RWPE2 (cell line): ENCODE measurements at regions not wholly inside any gene's neighbourhood (a gene's known extent, or its start where the extent isn't known, plus 50 kb on each side); places are given as distances from the start of the nearest gene placed in this dataset.

Source experiments
- ATAC-seq: fragments of 200-7000 bp; cut with Tn5 transposase; 3 replicates; pipeline ENCODE4 v1.9.1; 2021; ENCODE audit warnings: low read depth
- DNase-seq: peaks from one replicate; pipeline ENCODE4 v3.0.0-alpha.2; 2020; ENCODE audit warnings: low spot score
- H3K27ac ChIP-seq: fragments of 450-650 bp; 2 replicates; pipeline ENCODE4 v1.5.1; 2017; ENCODE audit warnings: mild to moderate bottlenecking; ENCODE audit not compliant: poor library complexity, severe bottlenecking
- H3K27me3 ChIP-seq: fragments of 250-450 bp; sonication (Bioruptor Pico); 2 replicates; pipeline ENCODE4 v1.5.1; 2021; ENCODE audit warnings: mild to moderate bottlenecking, moderate library complexity; ENCODE audit not compliant: insufficient read depth, poor library complexity, severe bottlenecking
- H3K36me3 ChIP-seq: fragments of 250-450 bp; sonication (Bioruptor Pico); 2 replicates; pipeline ENCODE4 v1.5.1; 2020; ENCODE audit warnings: low read depth, mild to moderate bottlenecking, moderate library complexity
- H3K4me1 ChIP-seq: fragments of 250-450 bp; sonication (Bioruptor Pico); 2 replicates; pipeline ENCODE4 v1.5.1; 2021; ENCODE audit warnings: mild to moderate bottlenecking, moderate library complexity; ENCODE audit not compliant: insufficient read depth, poor library complexity, severe bottlenecking
- H3K4me3 ChIP-seq: fragments of 250-450 bp; sonication (Bioruptor Pico); 2 replicates; pipeline ENCODE4 v1.5.1; 2021; ENCODE audit warnings: mild to moderate bottlenecking, moderate library complexity; ENCODE audit not compliant: severe bottlenecking
- H3K9me3 ChIP-seq: fragments of 250-450 bp; sonication (Bioruptor Pico); 2 replicates; pipeline ENCODE4 v1.5.1; 2021; ENCODE audit warnings: mild to moderate bottlenecking, moderate library complexity; ENCODE audit not compliant: severe bottlenecking
- TF ChIP-seq, protein P1 (sequence below): fragments of 450-650 bp; IDR thresholded peaks from one replicate; pipeline ENCODE4 v1.5.1; 2017; ENCODE audit warnings: mild to moderate bottlenecking, moderate library complexity; ENCODE audit not compliant: poor library complexity, severe bottlenecking

DNA sequence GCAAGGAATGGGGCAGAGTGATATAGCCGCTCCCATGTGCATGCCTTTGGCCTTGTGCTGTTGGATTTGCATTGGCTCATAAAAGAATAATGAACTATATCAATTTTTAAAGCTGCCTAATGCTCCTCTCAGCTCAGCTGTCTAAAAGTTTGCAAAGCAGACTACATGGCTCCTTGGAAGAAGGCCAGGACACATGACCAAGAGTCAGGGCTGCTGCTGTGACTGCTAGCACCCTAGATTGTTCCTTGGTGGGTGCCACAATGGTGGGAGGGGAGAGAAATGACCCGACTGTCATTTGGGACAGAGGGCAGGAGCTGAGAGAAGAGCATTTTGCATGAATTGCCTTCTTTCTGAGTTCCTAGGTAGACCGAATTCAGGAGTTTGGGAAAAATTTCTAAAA, 307.9 kb downstream of the PDCD6IP start:
- DNase-seq (no peak), ATAC-seq (no peak)
- no peak overlapping the region for H3K27ac ChIP-seq
- H3K9me3 ChIP-seq, result no peaks in the 10 kb centered on the region
- no peak overlapping the region for H3K4me3 ChIP-seq
- no peaks in the 10 kb centered on the region for H3K4me1 ChIP-seq
- no peaks in the 10 kb centered on the region for H3K27me3 ChIP-seq
- no peaks in the 10 kb centered on the region for H3K36me3 ChIP-seq
- TF ChIP-seq, protein P1, sequence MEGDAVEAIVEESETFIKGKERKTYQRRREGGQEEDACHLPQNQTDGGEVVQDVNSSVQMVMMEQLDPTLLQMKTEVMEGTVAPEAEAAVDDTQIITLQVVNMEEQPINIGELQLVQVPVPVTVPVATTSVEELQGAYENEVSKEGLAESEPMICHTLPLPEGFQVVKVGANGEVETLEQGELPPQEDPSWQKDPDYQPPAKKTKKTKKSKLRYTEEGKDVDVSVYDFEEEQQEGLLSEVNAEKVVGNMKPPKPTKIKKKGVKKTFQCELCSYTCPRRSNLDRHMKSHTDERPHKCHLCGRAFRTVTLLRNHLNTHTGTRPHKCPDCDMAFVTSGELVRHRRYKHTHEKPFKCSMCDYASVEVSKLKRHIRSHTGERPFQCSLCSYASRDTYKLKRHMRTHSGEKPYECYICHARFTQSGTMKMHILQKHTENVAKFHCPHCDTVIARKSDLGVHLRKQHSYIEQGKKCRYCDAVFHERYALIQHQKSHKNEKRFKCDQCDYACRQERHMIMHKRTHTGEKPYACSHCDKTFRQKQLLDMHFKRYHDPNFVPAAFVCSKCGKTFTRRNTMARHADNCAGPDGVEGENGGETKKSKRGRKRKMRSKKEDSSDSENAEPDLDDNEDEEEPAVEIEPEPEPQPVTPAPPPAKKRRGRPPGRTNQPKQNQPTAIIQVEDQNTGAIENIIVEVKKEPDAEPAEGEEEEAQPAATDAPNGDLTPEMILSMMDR, result no peak

DNA sequence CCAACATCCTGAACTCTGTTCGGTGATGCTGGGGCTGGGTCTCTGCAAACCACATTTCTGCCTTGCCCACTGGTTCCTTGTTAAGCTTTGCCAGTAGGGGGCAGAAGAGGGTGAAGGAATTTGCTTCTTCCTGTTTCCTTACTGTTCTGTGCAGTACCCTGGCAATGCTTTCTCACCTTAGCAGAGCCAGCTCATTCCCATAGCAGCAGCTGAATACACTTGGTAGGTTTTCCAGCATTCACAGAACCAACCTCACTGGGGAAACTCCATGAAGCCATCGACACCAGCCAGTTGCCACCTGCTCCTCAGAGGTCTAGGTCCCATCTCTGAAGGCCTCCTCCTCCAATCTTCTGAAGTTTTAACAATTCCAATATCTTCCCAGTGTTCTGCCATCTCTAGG, 308.4 kb downstream of the PDCD6IP start:
- H3K36me3 ChIP-seq, result no peaks in the 10 kb centered on the region
- DNase-seq, result no peak
- no peaks in the 10 kb centered on the region for H3K9me3 ChIP-seq
- H3K4me1 ChIP-seq, result no peaks in the 10 kb centered on the region
- no peak overlapping the region for H3K27ac ChIP-seq
- H3K27me3 ChIP-seq, result no peaks in the 10 kb centered on the region
- no peak for ATAC-seq
- H3K4me3 ChIP-seq, result no peak overlapping the region
- TF ChIP-seq, protein P1, result peak; percentile 9

DNA sequence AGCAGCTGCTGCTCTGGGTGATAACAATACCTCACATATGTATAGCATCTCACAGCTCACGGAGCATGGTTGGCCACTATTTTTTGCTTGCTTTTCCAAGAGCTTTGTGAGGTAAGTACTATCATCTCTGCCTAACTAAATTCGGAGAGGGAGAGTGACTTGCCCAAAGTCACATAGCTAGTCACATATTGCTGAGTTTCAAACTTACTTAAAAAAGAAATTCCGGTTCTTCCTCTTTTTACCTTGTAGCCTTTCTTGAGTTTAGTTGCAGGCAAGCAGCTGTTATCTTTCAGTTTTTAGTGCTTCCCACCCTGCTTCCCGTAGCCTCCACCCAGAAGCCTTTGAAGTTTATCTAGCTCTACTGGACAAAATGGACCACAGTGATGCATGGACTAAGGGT, 309.2 kb downstream of the PDCD6IP start:
- no peaks in the 10 kb centered on the region for H3K27me3 ChIP-seq
- H3K4me1 ChIP-seq, result no peaks in the 10 kb centered on the region
- no peak for DNase-seq
- TF ChIP-seq, protein P1, result no peak
- no peak for ATAC-seq
- no peaks in the 10 kb centered on the region for H3K9me3 ChIP-seq
- no peak overlapping the region for H3K4me3 ChIP-seq
- no peak overlapping the region for H3K27ac ChIP-seq
- no peaks in the 10 kb centered on the region for H3K36me3 ChIP-seq

DNA sequence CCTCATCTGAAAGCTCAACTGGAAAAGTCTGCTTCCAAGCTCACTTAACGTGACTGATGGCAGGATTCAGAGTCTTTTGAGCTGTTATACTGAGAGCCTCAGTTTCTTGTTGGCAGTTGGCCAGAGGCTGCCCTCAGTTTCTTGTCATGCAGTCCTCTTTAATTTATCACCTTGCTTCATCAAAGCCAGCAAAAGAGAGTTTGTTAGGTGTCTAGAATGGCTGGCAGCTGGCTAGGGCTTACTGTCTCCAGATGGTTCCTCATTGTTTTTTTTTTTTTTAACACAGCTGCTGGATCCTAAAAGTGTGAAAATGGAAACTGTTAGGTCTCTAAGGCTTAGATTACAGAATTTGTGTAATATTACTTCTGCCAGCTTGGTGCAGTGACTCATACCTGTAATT, 310.6 kb downstream of the PDCD6IP start:
- no peaks in the 10 kb centered on the region for H3K4me1 ChIP-seq
- H3K27me3 ChIP-seq, result no peaks in the 10 kb centered on the region
- no peak overlapping the region for H3K27ac ChIP-seq
- no peaks in the 10 kb centered on the region for H3K9me3 ChIP-seq
- DNase-seq (no peak), ATAC-seq (no peak)
- H3K4me3 ChIP-seq, result no peak overlapping the region
- TF ChIP-seq, protein P1, result no peak
- H3K36me3 ChIP-seq, result no peaks in the 10 kb centered on the region

DNA sequence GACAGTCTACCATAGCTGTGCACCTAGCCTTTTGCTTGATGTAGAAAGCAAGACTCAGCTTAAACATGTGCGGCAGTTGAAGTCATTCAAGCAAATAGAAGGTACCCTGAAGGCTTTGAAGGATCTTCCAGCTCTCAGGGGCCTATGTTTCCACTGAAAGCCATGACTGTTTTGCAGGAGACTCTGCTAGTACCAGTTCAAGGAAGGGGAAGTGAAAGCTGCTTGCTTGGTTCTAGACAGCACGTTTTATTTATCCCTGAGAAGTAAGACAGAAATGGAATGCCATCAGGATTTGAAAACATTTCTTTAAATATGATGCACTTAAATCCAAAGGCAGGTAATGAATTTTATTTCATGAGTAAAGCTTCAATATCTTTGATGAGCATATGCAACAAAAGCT, 311.4 kb downstream of the PDCD6IP start:
- Histone ChIP-seq H3K27ac (no peak overlapping the region), H3K9me3 (no peaks in the 10 kb centered on the region), H3K4me1 (no peaks in the 10 kb centered on the region), H3K36me3 (no peaks in the 10 kb centered on the region), H3K4me3 (no peak overlapping the region), H3K27me3 (no peaks in the 10 kb centered on the region)
- TF ChIP-seq, protein P1, result no peak
- ATAC-seq, result no peak
- no peak for DNase-seq
